Peyer's patch (tissue), 4 donors: ENCODE measurements at regions not wholly inside any gene's neighbourhood (a gene's known extent, or its start where the extent isn't known, plus 50 kb on each side); places are given as distances from the start of the nearest gene placed in this dataset.

Experiments used
- POLR2A ChIP-seq, 2 donors: fragments of 450-650 bp; IDR thresholded peaks; one replicate each; pipeline ENCODE4 v1.5.1; 2017; ENCODE audit warnings: antibody characterized with exemption in 2 of 2, mild to moderate bottlenecking in 2 of 2, moderate library complexity in 2 of 2
- TF ChIP-seq, protein P1 (sequence below), 6 experiments: fragments of 450-650 bp in 4 of 6; fragments of 200-600 bp in 2 of 6; sonication (generic) in 1 of 6; IDR thresholded peaks; one replicate each; pipeline ENCODE4 v1.5.1; 2017 to 2019; ENCODE audit warnings: antibody characterized with exemption in 6 of 6, mild to moderate bottlenecking in 3 of 6, moderate library complexity in 1 of 6

DNA sequence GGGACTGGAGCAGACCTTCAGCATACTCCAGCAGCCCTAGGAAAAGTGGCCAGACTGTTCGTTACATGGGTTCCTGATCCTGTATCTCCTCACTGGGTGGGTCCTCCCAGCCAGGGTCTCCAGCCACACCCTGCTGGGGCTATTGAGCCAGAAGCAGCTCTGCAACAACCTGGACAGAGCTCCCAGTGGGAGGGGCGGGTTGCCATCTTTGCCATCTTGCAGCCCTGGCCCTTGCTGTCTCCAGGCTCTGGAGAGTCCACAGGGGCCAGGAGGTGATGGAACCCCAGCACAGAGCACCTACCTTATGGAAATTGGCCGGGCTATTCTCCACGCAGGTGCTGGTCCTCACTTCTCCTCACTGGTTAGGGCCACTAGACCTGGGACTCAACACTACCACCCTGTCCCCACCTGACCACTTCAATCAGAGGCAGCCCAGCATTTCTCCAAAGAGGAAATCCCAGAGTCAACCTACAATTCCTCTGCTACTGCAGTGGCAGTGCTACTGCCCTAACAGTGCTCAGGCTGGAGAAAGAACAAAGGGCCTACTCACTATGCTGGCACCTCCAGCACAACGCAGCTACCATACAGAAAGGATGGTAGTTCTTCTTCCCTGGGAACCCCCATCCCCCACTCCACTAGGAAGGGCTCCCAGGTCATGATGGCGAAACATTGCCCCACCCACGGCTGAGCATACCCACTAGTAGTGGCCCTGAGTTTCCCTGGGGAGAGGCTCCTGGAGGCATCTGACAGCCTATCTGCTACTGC is 290.2 kb upstream of the NCAM1 start:
- TF ChIP-seq POLR2A (IDR thresholded peaks at IDR 0.05): no peak
- TF ChIP-seq, protein P1, sequence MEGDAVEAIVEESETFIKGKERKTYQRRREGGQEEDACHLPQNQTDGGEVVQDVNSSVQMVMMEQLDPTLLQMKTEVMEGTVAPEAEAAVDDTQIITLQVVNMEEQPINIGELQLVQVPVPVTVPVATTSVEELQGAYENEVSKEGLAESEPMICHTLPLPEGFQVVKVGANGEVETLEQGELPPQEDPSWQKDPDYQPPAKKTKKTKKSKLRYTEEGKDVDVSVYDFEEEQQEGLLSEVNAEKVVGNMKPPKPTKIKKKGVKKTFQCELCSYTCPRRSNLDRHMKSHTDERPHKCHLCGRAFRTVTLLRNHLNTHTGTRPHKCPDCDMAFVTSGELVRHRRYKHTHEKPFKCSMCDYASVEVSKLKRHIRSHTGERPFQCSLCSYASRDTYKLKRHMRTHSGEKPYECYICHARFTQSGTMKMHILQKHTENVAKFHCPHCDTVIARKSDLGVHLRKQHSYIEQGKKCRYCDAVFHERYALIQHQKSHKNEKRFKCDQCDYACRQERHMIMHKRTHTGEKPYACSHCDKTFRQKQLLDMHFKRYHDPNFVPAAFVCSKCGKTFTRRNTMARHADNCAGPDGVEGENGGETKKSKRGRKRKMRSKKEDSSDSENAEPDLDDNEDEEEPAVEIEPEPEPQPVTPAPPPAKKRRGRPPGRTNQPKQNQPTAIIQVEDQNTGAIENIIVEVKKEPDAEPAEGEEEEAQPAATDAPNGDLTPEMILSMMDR (IDR thresholded peaks at IDR 0.05): no peak
